ENCODE measurements at regions not wholly inside any gene's neighbourhood (a gene's known extent, or its start where the extent isn't known, plus 50 kb on each side); places are given as distances from the start of the nearest gene placed in this dataset.

DNA sequence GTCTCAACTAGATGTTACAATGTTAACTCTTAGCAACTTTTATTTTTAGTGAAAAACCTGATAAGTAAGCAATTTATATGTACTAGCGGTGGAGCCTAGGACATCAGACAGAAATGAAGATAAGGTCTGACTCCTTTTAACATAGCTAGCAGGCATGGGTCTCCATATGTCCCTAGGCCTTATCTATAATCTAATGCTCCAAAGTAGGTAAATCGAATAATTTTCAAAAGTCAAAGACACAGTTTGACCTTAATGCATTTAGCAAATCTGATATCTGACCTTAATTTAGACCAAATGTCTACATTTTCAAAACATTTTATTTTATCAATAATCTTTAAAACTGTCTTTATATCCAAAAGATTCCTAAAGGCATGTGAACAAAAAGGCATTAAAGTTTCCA is 305.0 kb upstream of the CCNH start:
- Histone ChIP-seq H3K27ac (no peak overlapping the region), H3K4me3 (no peak overlapping the region), H3K27me3 (no peaks in the 10 kb centered on the region), H3K9me3 (peaks cover 0 to 14% of the 10 kb centered on the region in 2 donors), H3K36me3 (no peaks in the 10 kb centered on the region), H3K4me1 (no peaks in the 10 kb centered on the region)
- TF ChIP-seq POLR2AphosphoS5 (IDR thresholded peaks at IDR 0.05) (no peak), POLR2A (IDR thresholded peaks at IDR 0.05) (no peak)
- TF ChIP-seq, protein P1, sequence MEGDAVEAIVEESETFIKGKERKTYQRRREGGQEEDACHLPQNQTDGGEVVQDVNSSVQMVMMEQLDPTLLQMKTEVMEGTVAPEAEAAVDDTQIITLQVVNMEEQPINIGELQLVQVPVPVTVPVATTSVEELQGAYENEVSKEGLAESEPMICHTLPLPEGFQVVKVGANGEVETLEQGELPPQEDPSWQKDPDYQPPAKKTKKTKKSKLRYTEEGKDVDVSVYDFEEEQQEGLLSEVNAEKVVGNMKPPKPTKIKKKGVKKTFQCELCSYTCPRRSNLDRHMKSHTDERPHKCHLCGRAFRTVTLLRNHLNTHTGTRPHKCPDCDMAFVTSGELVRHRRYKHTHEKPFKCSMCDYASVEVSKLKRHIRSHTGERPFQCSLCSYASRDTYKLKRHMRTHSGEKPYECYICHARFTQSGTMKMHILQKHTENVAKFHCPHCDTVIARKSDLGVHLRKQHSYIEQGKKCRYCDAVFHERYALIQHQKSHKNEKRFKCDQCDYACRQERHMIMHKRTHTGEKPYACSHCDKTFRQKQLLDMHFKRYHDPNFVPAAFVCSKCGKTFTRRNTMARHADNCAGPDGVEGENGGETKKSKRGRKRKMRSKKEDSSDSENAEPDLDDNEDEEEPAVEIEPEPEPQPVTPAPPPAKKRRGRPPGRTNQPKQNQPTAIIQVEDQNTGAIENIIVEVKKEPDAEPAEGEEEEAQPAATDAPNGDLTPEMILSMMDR (IDR thresholded peaks at IDR 0.05) = no peak
- no peak for DNase-seq (ENCODE audit: low spot score in 2 of 2)
- intact Hi-C loops (cut with DNase I; ENCODE audit: low total_unique reads) = no loop called here

DNA sequence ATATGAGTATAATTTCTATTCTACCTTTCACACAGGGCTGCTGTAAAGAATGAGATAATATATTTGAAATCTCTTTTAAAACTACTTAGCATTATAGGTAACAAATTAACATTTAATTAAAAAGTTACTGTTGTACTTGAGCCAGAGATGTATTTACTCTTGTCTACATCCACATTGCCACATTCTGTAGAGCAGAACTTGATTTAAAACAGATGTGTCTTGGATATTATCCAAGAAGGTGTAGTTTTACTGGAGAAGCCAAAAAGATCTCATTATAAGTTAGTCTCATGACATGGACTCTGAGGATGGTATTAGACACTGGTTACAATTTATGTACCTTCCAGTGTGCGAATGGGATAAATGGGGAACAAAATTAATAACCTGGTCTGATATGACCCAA is 293.1 kb upstream of the CCNH start:
- Histone ChIP-seq H3K27me3 (no peaks in the 10 kb centered on the region), H3K27ac (no peak overlapping the region), H3K9me3 (peaks cover 0 to 9% of the 10 kb centered on the region in 2 donors), H3K4me3 (no peak overlapping the region), H3K36me3 (no peaks in the 10 kb centered on the region), H3K4me1 (no peaks in the 10 kb centered on the region)
- intact Hi-C loops (cut with DNase I; ENCODE audit: low total_unique reads) = no loop called here
- TF ChIP-seq, protein P1 (IDR thresholded peaks at IDR 0.05) = no peak
- no peak for TF ChIP-seq POLR2A (IDR thresholded peaks at IDR 0.05)
- TF ChIP-seq POLR2AphosphoS5 (IDR thresholded peaks at IDR 0.05) = no peak
- no peak for DNase-seq (ENCODE audit: low spot score in 2 of 2)

DNA sequence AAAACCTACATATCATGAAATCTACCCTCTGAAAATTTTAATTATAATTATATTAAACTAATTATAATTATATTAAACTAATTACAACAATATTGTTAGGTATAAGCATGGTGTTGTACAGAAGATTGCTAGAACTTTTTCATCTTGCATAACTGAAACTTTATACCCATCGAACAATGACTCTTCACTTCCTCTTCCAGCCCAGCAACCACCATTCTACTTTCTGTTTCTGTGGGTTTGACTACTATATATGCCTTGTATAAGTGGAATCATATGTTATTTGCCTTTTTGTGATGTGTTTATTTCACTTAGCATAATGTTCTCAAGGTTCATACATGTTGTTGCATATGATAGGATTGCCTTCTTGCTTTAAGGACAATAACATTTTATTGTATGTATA is 274.2 kb upstream of the CCNH start:
- H3K4me3 ChIP-seq = no peak overlapping the region
- H3K4me1 ChIP-seq = no peaks in the 10 kb centered on the region
- intact Hi-C loops (cut with DNase I; ENCODE audit: low total_unique reads) = no loop called here
- no peak for DNase-seq (ENCODE audit: low spot score in 2 of 2)
- H3K9me3 ChIP-seq = peaks cover 0 to 13% of the 10 kb centered on the region in 2 donors
- H3K36me3 ChIP-seq = no peaks in the 10 kb centered on the region
- H3K27ac ChIP-seq = no peak overlapping the region
- no peaks in the 10 kb centered on the region for H3K27me3 ChIP-seq
- TF ChIP-seq POLR2AphosphoS5 (IDR thresholded peaks at IDR 0.05) (no peak), POLR2A (IDR thresholded peaks at IDR 0.05) (no peak)
- TF ChIP-seq, protein P1 (IDR thresholded peaks at IDR 0.05) = no peak

DNA sequence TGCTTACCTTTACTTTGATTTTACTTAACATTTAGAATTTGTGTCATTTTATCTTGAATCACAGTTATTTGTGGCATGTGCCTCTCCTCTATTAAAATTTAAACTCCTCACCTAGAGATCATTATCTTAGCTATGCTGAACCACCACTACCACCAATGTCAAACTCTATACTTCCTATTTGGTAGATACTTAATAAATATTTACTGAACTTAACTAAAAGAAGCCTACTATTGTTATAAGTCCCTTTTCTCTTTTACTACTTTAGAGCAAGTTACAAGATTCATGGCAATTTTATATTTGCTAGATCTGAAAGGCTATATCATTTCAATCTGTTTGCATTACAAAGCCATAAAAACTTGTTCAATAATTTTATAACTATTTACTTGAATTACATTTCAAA is 273.3 kb upstream of the CCNH start:
- TF ChIP-seq, protein P1 (IDR thresholded peaks at IDR 0.05) = no peak
- TF ChIP-seq POLR2A (IDR thresholded peaks at IDR 0.05) (no peak), POLR2AphosphoS5 (IDR thresholded peaks at IDR 0.05) (no peak)
- Histone ChIP-seq H3K4me1 (no peaks in the 10 kb centered on the region), H3K9me3 (peaks cover 0 to 13% of the 10 kb centered on the region in 2 donors), H3K36me3 (no peaks in the 10 kb centered on the region), H3K4me3 (no peak overlapping the region), H3K27ac (no peak overlapping the region), H3K27me3 (no peaks in the 10 kb centered on the region)
- DNase-seq (ENCODE audit: low spot score in 2 of 2) = no peak
- intact Hi-C loops (cut with DNase I; ENCODE audit: low total_unique reads) = no loop called here

DNA sequence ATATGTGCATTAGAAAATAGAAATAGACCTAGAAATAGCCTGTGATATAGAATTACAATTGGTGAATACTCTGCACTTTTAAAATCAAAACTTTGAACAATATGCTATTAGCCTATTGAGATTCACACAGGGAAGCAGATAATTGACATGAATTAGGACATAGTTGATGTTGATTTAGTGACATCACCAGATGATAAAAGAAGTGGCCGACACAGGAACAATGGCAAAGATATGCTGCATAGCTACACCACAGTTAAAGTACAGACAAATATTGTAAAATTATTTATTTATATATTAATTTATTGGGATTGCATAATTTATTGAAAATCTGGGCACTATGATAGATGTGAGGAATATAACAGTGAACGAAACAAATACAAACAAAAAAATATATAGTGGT is 261.5 kb upstream of the CCNH start:
- no peak for DNase-seq (ENCODE audit: low spot score in 2 of 2)
- intact Hi-C loops (cut with DNase I; ENCODE audit: low total_unique reads) = no loop called here
- TF ChIP-seq, protein P1 (IDR thresholded peaks at IDR 0.05) = no peak
- no peak for TF ChIP-seq POLR2A (IDR thresholded peaks at IDR 0.05)
- TF ChIP-seq POLR2AphosphoS5 (IDR thresholded peaks at IDR 0.05) = no peak
- Histone ChIP-seq H3K36me3 (no peaks in the 10 kb centered on the region), H3K4me1 (no peaks in the 10 kb centered on the region), H3K27ac (no peak overlapping the region), H3K9me3 (no peaks in the 10 kb centered on the region), H3K4me3 (no peak overlapping the region), H3K27me3 (no peaks in the 10 kb centered on the region)

All from breast epithelium (tissue), 4 donors.